ENCODE measurements at regions not wholly inside any gene's neighbourhood (a gene's known extent, or its start where the extent isn't known, plus 50 kb on each side); places are given as distances from the start of the nearest gene placed in this dataset.

- no peak for DNase-seq (ENCODE audit: low read depth in 2 of 2)
These were observed 68.2 kb upstream of the CXCR4 start for GRCh38 chr2:136185981-136186776.

GRCh38 chr2:136183097-136183496 lies 65.1 kb upstream of the CXCR4 start:
- DNase-seq (ENCODE audit: low read depth in 2 of 2): no peak

GRCh38 chr2:136182315-136182714 lies 64.4 kb upstream of the CXCR4 start:
- DNase-seq (ENCODE audit: low read depth in 2 of 2): no peak

- no peak for DNase-seq (ENCODE audit: low read depth in 2 of 2)
These were observed 61.6 kb upstream of the CXCR4 start for GRCh38 chr2:136179602-136179975.

- no peak for DNase-seq (ENCODE audit: low read depth in 2 of 2)
These were observed 61.1 kb upstream of the CXCR4 start for GRCh38 chr2:136178941-136179601.

- DNase-seq (ENCODE audit: low read depth in 2 of 2): no peak
These were observed 57.9 kb upstream of the CXCR4 start for GRCh38 chr2:136175868-136176267.

GRCh38 chr2:136175466-136175865 lies 57.5 kb upstream of the CXCR4 start:
- DNase-seq (ENCODE audit: low read depth in 2 of 2): no peak

- DNase-seq (ENCODE audit: low read depth in 2 of 2): no peak
These were observed 55.2 kb upstream of the CXCR4 start for GRCh38 chr2:136173126-136173525.

- no peak for DNase-seq (ENCODE audit: low read depth in 2 of 2)
These were observed 53.3 kb upstream of the CXCR4 start for GRCh38 chr2:136171223-136171622.

GRCh38 chr2:136168720-136169119 lies 50.8 kb upstream of the CXCR4 start:
- no peak for DNase-seq (ENCODE audit: low read depth in 2 of 2)

GRCh38 chr2:136167721-136168475 lies 49.9 kb upstream of the CXCR4 start:
- DNase-seq (ENCODE audit: low read depth in 2 of 2): no peak

Measured in stimulated activated CD4-positive, alpha-beta T cell treated with anti-CD3 and anti-CD28 coated beads, Interleukin-1b, Interleukin-23, amount 100 ng/mL, for 4 hours (primary cell).